Lower leg skin (tissue), 4 donors: ENCODE measurements at regions not wholly inside any gene's neighbourhood (a gene's known extent, or its start where the extent isn't known, plus 50 kb on each side); places are given as distances from the start of the nearest gene placed in this dataset.

Experiments used
- DNase-seq, 2 donors: peaks; one replicate each; pipeline ENCODE4 v3.0.0-alpha.2; 2019; ENCODE audit warnings: low spot score in 2 of 2
- H3K4me3 ChIP-seq: fragments of 200-600 bp; sonication (generic); 2 replicates; pipeline ENCODE4 v1.5.1; 2017; ENCODE audit warnings: mild to moderate bottlenecking, low read depth; ENCODE audit not compliant: poor library complexity, severe bottlenecking
- CTCF ChIP-seq, 3 donors: fragments of 450-650 bp; IDR thresholded peaks; one replicate each; pipeline ENCODE4 v1.5.1; 2016; ENCODE audit warnings: antibody characterized with exemption in 3 of 3, mild to moderate bottlenecking in 3 of 3, moderate library complexity in 2 of 3
- POLR2A ChIP-seq, 2 donors: fragments of 450-650 bp; IDR thresholded peaks; one replicate each; pipeline ENCODE4 v1.6.1; 2016 to 2017; ENCODE audit warnings: antibody characterized with exemption in 2 of 2, mild to moderate bottlenecking in 1 of 2, moderate library complexity in 1 of 2
- WGBS, 2 donors: methylation state at CpG; one replicate each; pipeline ENCODE4 v1.1.5; 2018; 5-methylcytosine and 5-hydroxymethylcytosine counted together
- intact Hi-C: fragments of 100-400 bp; cut with DNase I; formaldehyde crosslinking; loops from one replicate; pipeline ENCODE4 v1.15.0; 2023; ENCODE audit warnings: low total_unique reads

- WGBS, 2 donors = 82 to 87% methylated on average over 7 of the region's 7 CpGs
- intact Hi-C loops = no loop called here
- no peak overlapping the region for H3K4me3 ChIP-seq
- DNase-seq = no peak
- TF ChIP-seq CTCF (IDR thresholded peaks at IDR 0.05) (no peak), POLR2A (IDR thresholded peaks at IDR 0.05) (no peak)
Measured at GRCh38 chr5:96522635-96523355, 89.7 kb upstream of the PCSK1 start.

- no peak for DNase-seq
- TF ChIP-seq CTCF (IDR thresholded peaks at IDR 0.05) (no peak), POLR2A (IDR thresholded peaks at IDR 0.05) (no peak)
- no peak overlapping the region for H3K4me3 ChIP-seq
- 82 to 84% methylated on average over 1 of the region's 1 CpG for WGBS, 2 donors
- intact Hi-C loops = no loop called here
Measured at GRCh38 chr5:96527768-96528661, 95.0 kb upstream of the PCSK1 start.

- TF ChIP-seq CTCF (IDR thresholded peaks at IDR 0.05) (no peak), POLR2A (IDR thresholded peaks at IDR 0.05) (no peak)
- no peak overlapping the region for H3K4me3 ChIP-seq
- no peak for DNase-seq
- 37 to 40% methylated on average over 4 of the region's 4 CpGs for WGBS, 2 donors
- intact Hi-C loops = no loop called here
Measured at GRCh38 chr5:96528826-96529474, 95.9 kb upstream of the PCSK1 start.

- TF ChIP-seq CTCF (IDR thresholded peaks at IDR 0.05) (no peak), POLR2A (IDR thresholded peaks at IDR 0.05) (no peak)
- intact Hi-C loops = no loop called here
- WGBS, 2 donors = 67% methylated on average over 6 of the region's 6 CpGs
- no peak overlapping the region for H3K4me3 ChIP-seq
- no peak for DNase-seq
Measured at GRCh38 chr5:96529559-96529958, 96.5 kb upstream of the PCSK1 start.

GRCh38 chr5:96530901-96531300 lies 97.9 kb upstream of the PCSK1 start:
- TF ChIP-seq POLR2A (IDR thresholded peaks at IDR 0.05) (no peak), CTCF (IDR thresholded peaks at IDR 0.05) (no peak)
- intact Hi-C loops = no loop called here
- no peak overlapping the region for H3K4me3 ChIP-seq
- DNase-seq = no peak
